ENCODE measurements at regions not wholly inside any gene's neighbourhood (a gene's known extent, or its start where the extent isn't known, plus 50 kb on each side); places are given as distances from the start of the nearest gene placed in this dataset.

DNA sequence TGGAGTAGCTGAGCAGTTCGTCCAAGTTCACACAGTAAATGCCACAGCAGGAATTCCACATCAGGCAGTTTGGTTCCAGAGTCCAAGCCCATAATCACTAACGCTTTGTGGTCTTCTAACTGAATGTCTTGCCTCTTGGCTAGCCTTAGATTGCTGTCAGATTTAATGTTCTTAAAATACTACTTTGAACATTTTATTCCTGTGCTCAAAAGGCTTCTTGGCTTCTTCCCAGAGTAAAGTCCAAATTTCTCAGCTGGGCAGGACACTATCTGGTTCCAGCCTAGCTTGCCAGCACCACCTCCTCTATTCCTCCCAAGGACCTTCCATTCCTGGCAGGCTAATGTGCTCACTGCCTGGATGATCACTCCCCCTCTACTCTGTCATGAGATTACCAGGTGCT is 256.9 kb downstream of the SQOR start:
- Mint-ChIP-seq H3K9me3 (peaks cover 5% of the 10 kb centered on the region), H3K36me3 (ENCODE audit: low read depth) (peaks cover 5% of the 10 kb centered on the region), H3K4me1 (no peaks in the 10 kb centered on the region), H3K4me3 (no peak overlapping the region), H3K27ac (no peak overlapping the region), H3K27me3 (ENCODE audit: low read depth, poor library complexity) (no peaks in the 10 kb centered on the region)
- no peak for DNase-seq
- TF ChIP-seq, protein P1, sequence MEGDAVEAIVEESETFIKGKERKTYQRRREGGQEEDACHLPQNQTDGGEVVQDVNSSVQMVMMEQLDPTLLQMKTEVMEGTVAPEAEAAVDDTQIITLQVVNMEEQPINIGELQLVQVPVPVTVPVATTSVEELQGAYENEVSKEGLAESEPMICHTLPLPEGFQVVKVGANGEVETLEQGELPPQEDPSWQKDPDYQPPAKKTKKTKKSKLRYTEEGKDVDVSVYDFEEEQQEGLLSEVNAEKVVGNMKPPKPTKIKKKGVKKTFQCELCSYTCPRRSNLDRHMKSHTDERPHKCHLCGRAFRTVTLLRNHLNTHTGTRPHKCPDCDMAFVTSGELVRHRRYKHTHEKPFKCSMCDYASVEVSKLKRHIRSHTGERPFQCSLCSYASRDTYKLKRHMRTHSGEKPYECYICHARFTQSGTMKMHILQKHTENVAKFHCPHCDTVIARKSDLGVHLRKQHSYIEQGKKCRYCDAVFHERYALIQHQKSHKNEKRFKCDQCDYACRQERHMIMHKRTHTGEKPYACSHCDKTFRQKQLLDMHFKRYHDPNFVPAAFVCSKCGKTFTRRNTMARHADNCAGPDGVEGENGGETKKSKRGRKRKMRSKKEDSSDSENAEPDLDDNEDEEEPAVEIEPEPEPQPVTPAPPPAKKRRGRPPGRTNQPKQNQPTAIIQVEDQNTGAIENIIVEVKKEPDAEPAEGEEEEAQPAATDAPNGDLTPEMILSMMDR (IDR thresholded peaks at IDR 0.05), result no peak

DNA sequence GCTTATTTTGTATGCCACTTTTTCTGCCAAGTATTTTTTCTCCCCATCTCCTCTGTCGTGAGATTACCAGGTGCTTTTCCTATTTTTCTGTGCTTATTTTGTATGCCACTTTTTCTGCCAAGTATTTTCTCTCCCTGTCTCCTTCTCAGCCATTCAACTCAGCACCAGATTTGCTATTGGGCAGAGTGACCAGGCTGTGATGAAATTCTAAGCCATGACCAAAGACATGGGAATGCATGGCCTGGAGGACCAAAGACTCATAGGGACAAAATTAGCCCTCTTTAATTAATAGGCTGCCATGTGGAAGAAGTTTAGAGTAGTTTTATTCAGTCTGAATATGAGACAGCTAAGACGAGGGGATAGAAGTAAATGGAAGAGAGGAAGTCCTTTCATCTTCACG is 257.4 kb downstream of the SQOR start:
- H3K4me1 Mint-ChIP-seq, result no peaks in the 10 kb centered on the region
- DNase-seq, result no peak
- TF ChIP-seq, protein P1 (IDR thresholded peaks at IDR 0.05), result no peak
- H3K27ac Mint-ChIP-seq, result no peak overlapping the region
- peaks cover 1% of the 10 kb centered on the region for H3K9me3 Mint-ChIP-seq
- peaks cover 1% of the 10 kb centered on the region for H3K36me3 Mint-ChIP-seq (ENCODE audit: low read depth)
- no peaks in the 10 kb centered on the region for H3K27me3 Mint-ChIP-seq (ENCODE audit: low read depth, poor library complexity)
- H3K4me3 Mint-ChIP-seq, result no peak overlapping the region

DNA sequence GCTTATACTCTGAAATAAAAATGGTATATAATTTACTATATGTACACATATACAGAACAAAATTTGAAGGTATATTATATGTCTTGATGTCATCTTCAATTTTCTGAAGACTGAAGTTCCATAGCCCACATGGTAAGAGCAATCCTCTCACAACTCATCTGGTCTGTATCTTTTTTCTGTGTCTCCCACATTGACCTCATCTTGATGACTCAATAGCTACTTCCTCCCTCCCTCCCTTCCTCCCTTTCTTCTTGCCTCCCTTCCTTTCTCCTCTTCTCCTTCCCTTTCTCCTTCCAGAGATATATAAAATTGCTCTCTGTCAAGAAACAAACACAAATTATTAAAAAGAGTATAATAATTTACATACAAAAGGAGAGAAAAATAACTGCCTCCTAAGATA is 268.5 kb downstream of the SQOR start:
- Mint-ChIP-seq H3K9me3 (peaks cover 4% of the 10 kb centered on the region), H3K27me3 (ENCODE audit: low read depth, poor library complexity) (no peaks in the 10 kb centered on the region), H3K4me1 (no peaks in the 10 kb centered on the region), H3K27ac (no peak overlapping the region), H3K4me3 (no peak overlapping the region), H3K36me3 (ENCODE audit: low read depth) (no peaks in the 10 kb centered on the region)
- TF ChIP-seq, protein P1 (IDR thresholded peaks at IDR 0.05), result no peak
- DNase-seq, result no peak

DNA sequence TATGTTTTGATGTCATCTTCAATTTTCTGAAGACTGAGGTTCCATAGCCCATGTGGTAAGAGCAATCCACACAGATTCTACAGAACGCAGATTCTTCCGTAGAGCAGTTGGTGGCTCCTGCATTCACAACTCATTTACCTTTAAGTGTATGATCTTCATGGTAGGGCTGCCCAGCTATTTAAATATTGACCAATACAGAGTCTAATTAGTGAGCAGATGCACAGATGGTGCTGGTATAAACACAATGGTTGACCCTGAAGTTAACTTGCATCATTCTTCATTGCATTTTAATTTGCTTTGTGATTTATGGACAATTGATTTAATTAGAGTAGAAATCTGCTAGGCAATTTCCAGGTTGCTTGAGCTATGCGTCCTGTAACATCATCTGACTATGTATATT is 269.2 kb downstream of the SQOR start:
- peaks cover 4% of the 10 kb centered on the region for H3K9me3 Mint-ChIP-seq
- H3K27me3 Mint-ChIP-seq (ENCODE audit: low read depth, poor library complexity), result no peaks in the 10 kb centered on the region
- no peak overlapping the region for H3K4me3 Mint-ChIP-seq
- no peaks in the 10 kb centered on the region for H3K4me1 Mint-ChIP-seq
- DNase-seq, result no peak
- TF ChIP-seq, protein P1 (IDR thresholded peaks at IDR 0.05), result no peak
- no peak overlapping the region for H3K27ac Mint-ChIP-seq
- no peaks in the 10 kb centered on the region for H3K36me3 Mint-ChIP-seq (ENCODE audit: low read depth)

DNA sequence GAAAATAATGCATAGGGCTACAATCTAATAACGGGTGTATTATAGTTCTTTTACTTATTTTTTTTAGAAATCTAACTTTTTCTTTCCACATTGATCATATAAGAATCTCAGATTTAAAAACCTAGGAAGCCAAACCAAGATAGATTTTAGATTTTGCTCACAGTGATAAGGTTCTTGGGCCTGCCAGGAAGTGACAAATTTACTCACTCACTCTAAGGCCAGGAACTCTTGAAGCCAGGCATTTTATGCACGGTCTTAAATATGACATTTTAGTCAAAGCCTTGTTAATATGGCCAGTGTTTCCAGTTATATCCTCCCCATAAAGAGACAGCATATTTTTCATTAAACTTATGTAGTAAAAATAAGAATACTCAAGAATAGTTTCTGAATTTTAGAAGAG is 271.4 kb downstream of the SQOR start:
- peaks cover 4% of the 10 kb centered on the region for H3K9me3 Mint-ChIP-seq
- no peak for DNase-seq
- no peaks in the 10 kb centered on the region for H3K36me3 Mint-ChIP-seq (ENCODE audit: low read depth)
- H3K4me3 Mint-ChIP-seq, result no peak overlapping the region
- TF ChIP-seq, protein P1 (IDR thresholded peaks at IDR 0.05), result no peak
- no peaks in the 10 kb centered on the region for H3K4me1 Mint-ChIP-seq
- no peak overlapping the region for H3K27ac Mint-ChIP-seq
- no peaks in the 10 kb centered on the region for H3K27me3 Mint-ChIP-seq (ENCODE audit: low read depth, poor library complexity)

DNA sequence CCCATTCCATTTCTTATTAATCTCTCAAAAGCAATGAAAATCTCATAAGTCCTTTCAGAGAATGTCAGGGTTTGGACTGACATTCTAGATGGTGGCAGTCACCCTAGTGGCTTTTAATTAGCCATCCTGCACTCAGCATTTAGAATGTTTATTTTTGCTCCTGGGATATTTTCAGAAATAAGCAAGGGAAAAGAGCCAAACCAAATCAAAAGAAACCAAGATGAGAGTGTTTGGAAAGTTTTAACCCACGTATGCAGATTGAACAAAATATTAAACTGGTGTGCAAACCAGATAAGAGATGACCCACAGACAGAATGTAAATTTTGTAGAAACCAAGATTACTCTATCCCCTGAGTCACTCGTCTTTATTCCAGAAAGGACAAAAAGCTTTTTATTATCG is 275.8 kb downstream of the SQOR start:
- Mint-ChIP-seq H3K9me3 (peaks cover 4% of the 10 kb centered on the region), H3K4me1 (no peaks in the 10 kb centered on the region), H3K36me3 (ENCODE audit: low read depth) (no peaks in the 10 kb centered on the region), H3K27ac (no peak overlapping the region), H3K4me3 (no peak overlapping the region), H3K27me3 (ENCODE audit: low read depth, poor library complexity) (peaks cover 2% of the 10 kb centered on the region)
- no peak for DNase-seq
- TF ChIP-seq, protein P1 (IDR thresholded peaks at IDR 0.05), result no peak

All from nephron progenitor cell (in vitro differentiated cells).